Activated CD4-positive, alpha-beta T cell treated with anti-CD3 and anti-CD28 coated beads, Interleukin-2, Interleukin-4, amounts not matched to agents 100 ng/mL and 50 ng/mL, durations not matched to agents 16 hours and 8 hours (primary cell): ENCODE measurements at regions not wholly inside any gene's neighbourhood (a gene's known extent, or its start where the extent isn't known, plus 50 kb on each side); places are given as distances from the start of the nearest gene placed in this dataset.
"Not testable (repeated sequence)": the region's sequence is repeated elsewhere in the genome, so short reads cannot be mapped to it uniquely, and the experiment has no call there.

Source experiments
- DNase-seq: peaks from one replicate; pipeline ENCODE4 v3.0.0-alpha.2; 2020; ENCODE audit warnings: low spot score

DNA sequence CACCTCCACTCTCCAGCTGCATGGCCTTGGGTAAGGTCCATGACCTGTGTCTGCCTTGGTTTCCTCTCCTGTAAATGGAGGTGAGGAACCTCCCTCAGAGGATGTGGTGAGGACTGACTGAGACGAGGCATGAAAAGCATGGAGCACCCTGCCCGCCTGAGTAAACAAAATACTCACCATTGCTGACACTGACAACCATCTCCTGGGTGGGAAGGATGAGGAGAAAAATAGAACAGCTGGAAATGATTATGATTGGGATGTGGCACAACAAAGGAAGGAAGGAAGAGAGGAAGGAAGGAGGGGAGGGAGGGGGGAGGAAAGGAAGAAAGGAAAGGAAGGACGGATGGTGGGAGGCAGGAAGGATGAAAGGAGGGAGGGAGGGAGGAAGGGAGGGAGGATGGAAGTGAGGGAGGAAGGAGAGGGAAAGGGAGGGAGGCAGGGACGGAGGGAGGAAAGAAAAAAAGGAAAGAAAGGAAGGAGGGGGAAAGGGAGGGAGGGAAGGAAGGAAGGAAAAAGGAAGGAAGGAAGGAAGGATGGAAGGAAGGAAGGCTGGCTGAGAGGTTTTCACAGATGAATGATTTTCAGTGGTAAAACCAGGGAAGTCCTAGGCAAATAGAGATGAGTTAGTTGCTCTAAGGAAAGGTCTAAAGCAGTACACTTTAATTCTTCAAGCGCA is 276.5 kb upstream of the XYLT1 start:
- DNase-seq, result no peak

DNA sequence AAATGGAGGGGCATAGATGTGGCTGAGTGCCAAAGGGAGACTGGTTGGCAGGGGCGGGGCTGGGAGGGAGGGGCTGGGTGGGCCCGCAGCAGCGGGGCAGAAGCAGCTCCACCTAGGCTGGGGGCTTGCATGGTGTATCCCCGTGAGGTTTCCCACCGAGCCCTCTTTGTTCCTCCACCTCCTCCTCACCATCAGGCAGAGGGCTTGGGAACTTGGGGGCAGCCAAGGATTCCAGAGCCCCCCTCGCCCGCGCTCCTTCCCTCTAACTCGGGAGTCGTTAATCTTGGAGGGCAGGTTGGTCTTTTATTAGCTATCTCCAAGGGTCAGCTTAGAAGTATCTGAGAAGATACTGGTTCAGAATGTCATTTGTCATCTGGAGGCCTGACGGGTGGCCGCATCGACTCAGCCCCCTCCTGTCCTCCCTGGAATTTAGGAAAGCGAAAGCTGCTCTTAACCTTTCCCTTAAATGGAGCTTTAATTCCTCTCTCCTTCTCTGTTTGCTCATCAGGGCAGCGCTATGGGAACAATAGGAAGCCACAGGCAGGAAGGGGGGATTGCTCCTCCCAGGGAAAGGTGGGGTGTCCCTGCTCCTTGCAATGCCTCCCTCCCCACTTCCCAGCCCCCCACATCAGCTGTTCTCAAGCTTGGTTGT is 274.3 kb upstream of the XYLT1 start:
- no peak for DNase-seq

DNA sequence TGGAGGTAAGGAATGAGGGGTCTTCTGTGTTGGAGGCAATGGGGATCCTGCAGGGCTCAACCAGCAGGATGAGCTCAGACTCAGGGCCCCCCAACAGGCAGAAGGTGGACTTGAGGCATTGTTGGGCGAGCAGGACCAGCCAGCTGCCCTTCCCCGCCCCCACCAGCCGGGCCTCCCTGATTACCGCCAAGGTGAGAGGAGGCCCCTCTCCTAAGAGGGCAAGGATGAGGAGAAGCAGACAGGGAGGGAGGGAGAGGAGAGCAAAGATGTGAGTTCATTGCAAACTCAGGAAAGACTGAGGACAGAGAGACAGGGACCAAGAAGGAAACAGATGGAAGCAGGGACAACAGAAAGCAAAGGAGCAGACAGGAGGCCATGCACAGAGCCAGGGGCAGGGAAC is 272.8 kb upstream of the XYLT1 start:
- DNase-seq, result no peak

DNA sequence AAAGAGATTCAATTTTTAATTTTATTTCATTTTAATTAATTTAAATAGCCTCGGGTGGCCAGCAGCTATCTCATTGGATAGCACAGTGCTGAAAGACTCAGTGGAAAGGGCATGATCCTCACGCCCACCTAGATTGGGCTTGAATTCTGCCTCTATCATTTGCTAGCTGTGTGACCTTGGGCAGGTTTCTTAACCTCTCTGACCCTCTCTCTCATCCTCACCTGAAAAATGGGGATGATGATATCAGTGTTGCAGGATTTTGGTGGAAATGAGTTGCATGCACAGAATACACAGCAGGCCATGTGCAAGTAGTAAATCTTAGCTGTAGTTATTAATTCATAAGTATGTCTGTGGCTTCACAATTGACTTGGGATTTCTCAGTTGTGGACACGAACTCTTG is 272.4 kb upstream of the XYLT1 start:
- DNase-seq, result no peak

DNA sequence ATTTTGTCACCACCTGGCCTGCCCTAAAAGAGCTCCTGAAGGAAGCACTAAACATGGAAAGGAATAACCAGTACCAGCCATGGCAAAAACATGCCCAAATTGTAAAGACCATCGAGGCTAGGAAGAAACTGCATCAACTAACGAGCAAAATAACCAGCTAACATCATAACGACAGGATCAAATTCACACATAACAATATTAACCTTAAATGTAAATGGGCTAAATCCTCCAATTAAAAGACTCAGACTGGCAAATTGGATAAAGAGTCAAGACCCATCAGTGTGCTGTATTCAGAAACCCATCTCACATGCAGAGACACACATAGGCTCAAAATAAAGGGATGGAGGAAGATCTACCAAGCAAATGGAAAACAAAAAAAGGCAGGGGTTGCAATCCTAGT is 264.3 kb upstream of the XYLT1 start:
- DNase-seq, result not testable (repeated sequence)

DNA sequence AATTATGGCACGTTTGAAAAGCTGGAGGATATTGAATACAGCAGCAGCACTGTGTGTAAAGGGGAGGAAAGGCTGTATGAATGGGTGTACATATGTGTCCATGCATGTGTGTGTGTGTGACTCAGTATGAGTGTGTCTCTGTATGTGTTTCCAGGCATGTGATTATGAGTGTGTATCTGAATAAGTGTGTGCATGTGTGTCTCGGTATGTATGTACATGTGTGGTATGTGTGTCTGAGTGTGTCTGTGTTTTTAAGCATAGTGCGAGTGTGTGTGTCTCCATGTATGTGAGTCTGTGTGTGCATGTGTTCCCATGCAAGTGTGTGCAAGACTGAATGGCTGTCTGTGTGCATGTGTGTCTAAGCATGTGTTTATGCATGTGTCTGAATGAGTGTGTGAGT is 259.1 kb upstream of the XYLT1 start:
- DNase-seq, result no peak

DNA sequence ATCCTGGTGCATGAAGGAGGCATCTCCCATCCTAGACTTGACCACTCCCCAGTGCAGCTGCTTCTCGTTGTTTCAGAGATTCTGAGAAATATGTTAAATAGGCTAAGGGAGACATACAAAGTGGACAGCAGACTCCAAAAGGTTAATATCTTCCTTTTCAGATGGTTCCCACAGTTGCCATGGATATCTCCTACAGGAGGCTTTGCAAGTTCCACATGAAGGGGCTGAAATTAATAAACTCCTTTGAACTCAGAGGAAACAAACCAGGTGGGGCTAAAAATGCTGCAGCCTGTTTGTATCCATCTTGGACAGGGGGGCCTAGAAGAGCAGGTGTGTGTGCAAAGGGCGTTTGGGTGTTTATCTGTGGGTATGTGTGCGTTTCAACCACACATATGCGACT is 257.4 kb upstream of the XYLT1 start:
- no peak for DNase-seq

DNA sequence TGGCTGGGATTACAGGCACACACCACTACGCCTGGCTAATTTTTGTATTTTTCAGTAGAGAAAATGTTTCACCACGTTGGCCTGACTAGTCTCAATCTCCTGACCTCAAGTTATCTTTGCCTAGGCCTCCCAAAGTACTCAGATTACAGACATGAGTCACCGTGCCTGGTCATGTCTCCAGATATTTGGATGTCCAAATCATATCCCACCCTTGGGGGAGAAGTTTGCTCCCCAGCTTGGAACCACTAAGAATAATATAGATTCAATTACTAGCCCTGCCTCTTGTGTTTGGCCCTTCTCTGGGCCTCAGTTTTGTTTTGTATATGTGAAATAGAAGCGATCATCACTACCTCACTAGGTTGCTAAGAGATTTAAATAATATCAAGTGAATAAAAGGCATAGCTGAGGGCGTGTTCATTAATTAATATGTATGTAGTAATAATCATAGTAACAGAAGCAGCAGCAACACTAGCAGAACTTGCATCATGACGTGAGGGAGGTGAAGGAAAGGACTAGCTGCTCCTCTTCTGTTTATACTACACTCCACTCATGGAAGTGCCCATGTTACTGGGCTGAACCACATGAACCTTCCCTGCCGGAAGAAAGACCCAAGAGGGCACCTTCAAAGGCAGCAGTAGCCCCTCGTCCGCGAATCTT is 253.6 kb upstream of the XYLT1 start:
- no peak for DNase-seq

DNA sequence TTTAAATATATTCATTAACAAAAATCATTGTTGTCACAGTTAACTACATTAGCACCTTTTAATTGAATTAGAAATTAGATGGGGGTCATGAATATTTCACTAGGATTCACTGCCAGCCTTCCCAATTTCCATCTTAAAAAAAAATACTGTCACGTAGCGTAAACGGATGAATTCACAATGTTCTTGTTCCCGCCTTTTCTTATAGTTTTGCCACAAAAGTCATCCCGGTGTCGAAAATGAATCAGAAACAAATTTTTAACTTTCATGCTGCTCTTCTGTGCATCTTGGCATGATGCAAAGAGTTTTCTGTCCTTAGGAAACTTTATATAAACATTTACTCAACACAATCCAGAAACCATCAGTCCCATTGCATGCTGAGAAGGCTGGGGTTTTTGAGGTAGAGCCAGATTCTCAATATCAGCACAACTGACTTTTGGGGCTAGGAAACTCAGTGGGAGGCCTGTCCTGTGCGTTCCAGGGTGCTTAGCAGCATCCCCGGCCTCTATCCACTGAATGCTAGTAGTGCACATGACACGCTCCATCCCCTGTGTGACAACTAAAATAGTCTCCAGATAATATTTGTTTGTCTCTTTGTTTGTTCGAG is 252.9 kb upstream of the XYLT1 start:
- DNase-seq, result no peak

DNA sequence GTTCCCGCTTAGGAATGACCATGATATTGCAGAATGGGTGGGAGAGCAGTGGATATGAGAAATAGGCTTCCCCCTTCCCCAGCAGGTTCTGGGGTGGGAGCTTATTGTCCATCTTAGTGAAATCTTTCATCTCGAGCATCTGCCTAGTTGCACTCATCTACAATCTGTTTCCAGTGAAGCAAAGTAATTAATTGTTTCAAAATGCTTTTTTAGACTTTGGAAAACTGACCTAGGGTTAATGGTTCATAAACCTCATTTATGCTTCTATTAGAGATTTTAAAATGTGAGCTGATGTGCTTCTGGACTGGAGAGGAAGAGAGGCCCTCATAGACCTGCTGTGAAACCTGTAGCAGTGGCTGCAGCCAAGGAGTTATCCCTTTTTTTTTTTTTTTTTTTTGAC is 247.7 kb upstream of the XYLT1 start:
- DNase-seq, result no peak

DNA sequence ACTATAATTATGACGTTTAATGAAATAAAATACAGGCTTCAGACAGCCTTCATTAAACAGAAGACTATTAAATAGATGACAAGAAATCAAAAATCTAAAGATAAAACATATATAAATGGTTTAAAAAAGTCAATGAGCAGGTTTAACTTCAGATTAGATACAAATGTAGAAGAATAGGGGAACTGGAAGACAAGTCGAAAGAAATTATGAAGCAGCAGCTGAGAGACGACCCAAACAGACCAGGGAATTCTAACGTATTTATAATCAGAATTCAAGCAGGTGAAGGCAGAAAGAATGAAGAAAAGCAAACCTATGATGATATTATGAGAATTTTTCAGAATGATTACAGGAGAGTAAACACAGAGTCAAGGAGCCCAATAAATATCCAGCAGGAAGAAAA is 235.1 kb upstream of the XYLT1 start:
- DNase-seq, result no peak

DNA sequence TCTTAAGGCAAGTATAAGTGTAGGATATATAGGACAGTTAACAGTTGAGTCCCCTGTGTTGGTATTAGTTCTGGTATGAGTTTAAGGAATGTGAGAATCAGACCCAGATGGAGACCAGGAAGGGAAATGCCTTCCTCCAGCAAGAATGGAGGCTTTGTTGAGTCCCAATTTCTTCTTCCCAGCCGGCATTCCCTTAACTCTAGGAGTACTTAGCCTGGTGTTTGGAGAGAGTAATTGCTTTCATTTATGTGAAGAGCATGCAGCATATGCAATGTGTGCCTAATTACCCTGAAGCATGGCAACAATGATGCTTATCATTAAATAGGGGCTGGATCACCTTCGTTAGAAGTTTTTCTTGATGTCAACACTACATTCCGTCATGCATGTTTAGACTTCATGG is 225.9 kb upstream of the XYLT1 start:
- DNase-seq, result no peak

DNA sequence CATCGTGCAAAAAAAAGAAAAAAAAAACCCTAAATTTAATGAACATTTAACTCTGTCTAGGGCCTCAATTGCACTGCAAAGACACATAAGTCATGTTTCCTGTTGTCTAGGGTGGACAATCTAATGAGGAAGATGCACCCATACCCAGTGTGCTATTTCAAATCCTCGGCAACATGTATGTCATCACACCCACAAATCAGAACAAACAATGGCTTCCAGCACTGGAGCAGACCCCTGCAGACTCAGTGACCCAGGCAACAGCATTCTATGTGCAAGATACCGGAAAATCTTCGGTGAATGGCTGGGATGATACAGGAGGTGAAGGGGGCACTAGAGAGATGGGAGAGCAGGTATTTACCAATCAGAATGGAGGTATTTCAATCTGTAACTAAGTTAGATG is 221.7 kb upstream of the XYLT1 start:
- no peak for DNase-seq

DNA sequence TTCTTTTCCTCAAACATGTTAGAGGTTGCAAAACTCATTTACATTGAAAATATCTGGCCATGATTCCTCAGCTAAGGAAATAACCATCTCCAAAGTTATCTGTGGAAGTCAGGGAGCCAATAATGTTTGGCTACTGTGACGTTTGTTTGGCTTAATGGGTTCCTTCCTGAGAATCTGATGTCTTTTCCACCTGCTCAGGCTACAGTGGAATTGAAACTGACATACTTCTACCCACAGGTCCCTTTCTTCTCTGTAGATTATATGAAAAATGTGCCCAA is 221.1 kb upstream of the XYLT1 start:
- no peak for DNase-seq

DNA sequence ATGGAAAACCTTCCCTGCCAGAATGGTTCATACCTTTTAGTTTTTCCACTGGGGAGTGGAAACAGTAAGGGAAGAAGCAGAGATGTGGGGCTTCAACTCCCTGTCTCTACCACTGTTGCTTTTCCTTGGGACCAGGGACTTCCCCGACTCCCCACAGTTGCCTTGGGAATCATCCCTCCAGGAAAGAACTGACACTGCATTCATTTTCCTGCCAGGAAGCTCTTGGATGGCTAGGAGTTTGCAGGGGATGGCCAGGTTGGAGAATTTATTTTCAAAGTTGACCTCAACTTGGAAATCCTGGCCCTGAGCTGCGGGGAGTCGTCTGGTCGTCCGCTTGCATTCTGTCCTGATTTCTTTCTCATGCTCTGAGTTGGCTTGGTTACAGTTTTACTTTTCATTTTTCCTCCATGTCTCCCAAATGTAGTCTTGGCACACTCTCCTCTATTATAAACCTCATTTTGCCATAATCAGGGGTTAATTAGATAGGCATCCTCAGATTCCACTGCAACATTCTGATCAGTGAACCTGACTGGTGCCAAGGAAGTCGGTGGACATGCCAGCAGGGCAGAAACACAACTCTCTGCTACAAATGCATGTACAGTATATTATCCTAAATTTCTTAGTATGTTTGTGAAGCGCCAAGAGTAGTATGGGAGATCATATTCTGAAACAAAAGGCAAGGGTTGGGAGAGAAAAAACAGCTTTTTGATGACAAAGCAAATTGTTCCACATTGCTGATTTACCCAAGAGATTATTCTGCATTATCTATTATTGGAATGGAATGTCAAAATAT is 220.5 kb upstream of the XYLT1 start:
- no peak for DNase-seq

DNA sequence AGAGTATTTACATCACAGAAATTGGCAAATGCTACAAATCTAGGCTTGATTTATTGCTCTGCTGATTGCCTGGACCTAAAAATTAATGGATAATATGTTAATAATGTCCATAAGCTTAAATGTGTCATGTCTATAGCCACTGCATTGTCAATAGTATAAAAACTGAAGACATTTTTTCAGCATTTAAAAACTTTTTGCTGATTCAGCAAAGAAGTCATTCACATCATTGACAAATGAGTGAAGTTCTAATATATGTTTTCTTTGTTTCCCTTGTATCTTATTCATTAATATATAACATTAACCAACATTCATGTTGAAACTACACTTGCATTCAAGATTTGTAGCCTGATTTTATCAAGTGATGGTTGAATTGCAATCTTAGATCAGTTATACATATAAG is 214.7 kb upstream of the XYLT1 start:
- no peak for DNase-seq

DNA sequence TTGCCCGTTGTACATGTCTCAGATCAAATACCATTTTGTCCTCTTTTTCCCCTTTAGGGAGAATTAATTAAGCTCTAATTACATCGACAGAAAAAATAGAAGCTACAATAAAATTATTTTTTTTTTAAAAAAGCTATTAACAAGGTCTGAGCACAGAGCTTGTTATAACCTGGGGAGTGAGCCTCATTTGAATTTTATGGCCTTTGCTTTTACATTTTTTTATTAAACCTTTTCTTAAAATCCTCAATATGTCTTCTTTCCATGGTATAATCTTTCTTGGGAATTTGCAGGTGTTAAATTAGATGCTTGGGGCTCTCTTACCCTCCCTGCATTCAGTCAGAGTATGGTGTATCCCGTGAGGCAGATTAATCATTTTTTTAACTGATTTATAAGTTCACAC is 212.5 kb upstream of the XYLT1 start:
- DNase-seq, result no peak

DNA sequence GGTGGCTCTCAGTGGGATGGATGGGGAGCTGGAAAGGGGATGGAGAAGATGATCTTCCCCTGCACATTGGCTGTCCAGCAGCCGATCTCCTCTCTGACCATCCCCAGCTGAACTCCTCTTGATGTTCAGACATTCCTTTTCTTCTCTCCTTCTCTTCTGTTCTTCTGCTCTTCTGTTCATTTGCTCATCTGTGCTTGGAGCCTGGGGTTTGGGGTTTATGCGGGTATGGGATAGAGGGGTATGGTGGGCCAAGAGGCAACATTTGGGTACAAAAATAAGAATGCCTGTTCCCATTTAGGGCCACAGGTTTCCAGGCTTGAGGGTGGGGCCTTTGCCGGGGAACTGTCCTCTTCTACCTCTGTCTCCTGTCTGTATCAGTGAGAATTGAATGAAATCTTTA is 205.4 kb upstream of the XYLT1 start:
- DNase-seq, result no peak

DNA sequence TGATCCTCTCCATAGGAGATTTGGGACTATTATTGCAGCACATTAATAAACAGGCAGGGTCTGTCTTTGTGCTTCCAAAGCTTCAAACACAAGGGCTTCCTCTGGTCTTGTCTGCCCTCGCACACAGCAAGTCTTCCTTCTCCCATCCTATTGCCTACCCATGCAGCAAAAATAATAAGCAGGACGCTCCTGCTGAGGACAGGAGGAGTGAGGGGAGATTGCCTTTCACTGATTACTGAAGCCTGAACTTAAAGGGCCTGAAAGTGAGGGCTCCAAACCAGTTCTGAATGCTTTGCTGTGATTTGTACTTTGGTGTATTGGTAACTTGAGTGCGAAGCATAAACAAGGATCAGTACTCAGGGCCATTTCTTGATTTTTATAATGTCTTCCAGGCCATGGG is 197.6 kb upstream of the XYLT1 start:
- no peak for DNase-seq

DNA sequence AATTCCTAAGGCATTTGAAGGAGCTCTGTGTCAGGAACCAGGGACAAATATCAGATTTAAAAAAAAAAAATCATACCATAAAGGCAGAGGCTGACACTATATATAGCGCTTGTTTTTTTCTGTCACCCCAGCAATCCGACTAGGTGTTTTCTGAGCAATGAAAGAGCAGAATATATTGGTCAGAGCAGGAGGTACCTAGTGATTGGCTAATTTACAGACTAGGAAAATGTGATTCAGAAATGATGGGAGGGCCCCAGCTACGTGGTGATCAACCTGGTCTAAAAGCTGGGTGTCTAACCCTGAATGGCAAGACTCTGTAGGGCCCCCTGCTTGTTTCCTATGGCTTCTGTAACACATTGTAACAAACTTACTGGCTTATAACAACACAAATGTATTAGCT is 195.5 kb upstream of the XYLT1 start:
- DNase-seq, result no peak

DNA sequence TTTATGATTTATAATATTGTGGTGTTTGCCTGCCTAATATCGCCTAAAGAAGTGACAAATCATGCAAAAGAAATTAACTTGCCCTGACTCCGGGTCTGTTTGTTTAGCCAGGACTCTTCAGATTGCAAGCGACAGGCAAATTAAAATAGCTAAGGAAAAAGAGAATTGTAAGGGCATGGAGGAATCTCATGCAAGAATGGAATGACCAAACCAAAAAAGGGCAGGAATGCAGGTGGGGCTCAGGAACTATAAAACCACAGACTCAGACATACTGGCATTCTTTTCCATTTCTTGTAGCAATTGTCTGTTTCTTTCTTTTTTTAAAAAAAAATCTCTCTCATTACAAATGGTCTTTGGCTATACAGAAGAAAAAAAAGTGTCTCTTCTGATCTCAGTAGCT is 188.1 kb upstream of the XYLT1 start:
- no peak for DNase-seq

DNA sequence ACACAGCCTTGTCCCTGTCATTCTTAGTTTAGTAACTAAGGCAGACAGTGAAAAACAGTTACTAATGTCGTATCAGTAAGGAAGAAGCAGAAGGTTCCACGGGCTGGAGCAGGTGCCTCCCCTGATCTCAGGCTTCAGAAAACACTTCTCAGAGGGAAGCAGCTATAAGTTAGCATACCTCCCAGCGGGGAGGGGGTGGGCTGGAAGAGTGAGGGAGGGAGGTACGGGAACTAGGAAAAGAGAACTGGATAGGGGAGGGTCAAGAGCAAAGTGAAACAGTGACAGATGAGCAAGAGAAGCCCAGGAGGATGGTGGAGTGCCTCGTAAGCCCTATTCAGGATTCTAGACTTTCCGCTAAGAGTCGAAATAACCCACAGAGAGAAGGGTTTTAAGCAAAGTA is 186.3 kb upstream of the XYLT1 start:
- no peak for DNase-seq

DNA sequence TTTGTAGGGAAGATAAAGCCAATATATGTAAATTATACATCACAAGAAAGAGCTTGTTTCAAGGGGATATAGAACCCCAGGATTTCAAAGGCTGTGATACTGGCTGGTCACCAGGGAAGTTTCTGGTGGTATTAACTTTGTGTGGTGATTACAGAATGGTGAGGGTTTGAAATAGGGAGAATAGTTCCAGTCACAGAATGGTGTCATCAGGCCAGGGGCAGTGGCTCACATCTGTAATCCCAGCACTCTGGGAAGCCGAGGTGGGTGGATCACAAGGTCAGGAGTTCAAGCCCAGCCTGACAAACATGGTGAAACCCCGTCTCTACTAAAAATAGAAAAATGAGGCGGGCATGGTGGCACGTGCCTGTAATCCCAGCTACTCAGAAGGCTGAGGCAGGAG is 183.8 kb upstream of the XYLT1 start:
- DNase-seq, result no peak
